ENCODE measurements at regions not wholly inside any gene's neighbourhood (a gene's known extent, or its start where the extent isn't known, plus 50 kb on each side); places are given as distances from the start of the nearest gene placed in this dataset.
"Not testable (repeated sequence)": the region's sequence is repeated elsewhere in the genome, so short reads cannot be mapped to it uniquely, and the experiment has no call there.

GRCh38 chr5:158233735-158234322 is 374.9 kb upstream of the CLINT1 start:
- no peak overlapping the region for H3K4me3 ChIP-seq (ENCODE audit: insufficient read depth, low read depth, low read length)
- no peak for DNase-seq
- no peaks in the 10 kb centered on the region for H3K27me3 ChIP-seq (ENCODE audit: control insufficient read depth, insufficient read depth, low read length)
- no peaks in the 10 kb centered on the region for H3K36me3 ChIP-seq (replicated peaks; ENCODE audit: control insufficient read depth, insufficient read depth, low read length)

DNA sequence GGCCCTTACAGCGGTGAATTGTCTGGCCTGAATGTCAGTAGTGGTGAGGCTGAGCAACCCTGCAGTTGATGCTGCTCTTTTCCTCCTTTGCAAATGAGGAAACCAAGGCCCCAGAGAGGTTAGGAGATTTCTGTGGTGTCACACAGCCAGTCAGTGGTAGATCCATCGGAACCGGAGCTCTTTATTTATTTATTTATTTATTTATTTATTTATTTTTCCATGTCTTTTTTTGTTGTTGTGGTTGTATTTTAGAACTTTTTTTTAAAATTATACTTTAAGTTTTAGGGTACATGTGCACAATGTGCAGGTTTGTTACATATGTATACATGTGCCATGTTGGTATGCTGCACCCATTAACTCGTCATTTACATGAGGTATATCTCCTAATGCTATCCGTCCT is 368.4 kb upstream of the CLINT1 start:
- not testable (repeated sequence) for DNase-seq; H3K4me3 ChIP-seq (ENCODE audit: insufficient read depth, low read depth, low read length); H3K27me3 ChIP-seq (ENCODE audit: control insufficient read depth, insufficient read depth, low read length); H3K36me3 ChIP-seq (replicated peaks; ENCODE audit: control insufficient read depth, insufficient read depth, low read length)

DNA sequence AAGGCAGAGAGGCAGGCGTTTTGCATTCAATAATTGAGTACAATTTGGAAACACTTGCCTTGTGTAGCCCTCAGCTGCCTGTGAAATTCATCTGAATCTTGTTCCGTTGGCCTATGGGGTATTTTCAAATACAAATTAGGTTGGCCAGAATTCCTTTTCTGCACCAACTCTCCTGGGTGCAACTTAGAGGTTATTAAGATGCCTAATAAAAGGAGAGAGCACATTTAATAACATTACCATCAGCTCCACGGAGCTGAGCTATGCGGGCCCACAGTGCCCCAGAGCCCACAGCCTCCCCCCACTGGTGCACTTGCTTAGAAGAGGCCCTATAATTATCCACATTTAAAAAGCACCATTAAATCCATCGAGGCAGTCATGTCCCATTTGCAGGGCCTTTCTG is 367.6 kb upstream of the CLINT1 start:
- H3K36me3 ChIP-seq (replicated peaks; ENCODE audit: control insufficient read depth, insufficient read depth, low read length) = no peaks in the 10 kb centered on the region
- no peaks in the 10 kb centered on the region for H3K27me3 ChIP-seq (ENCODE audit: control insufficient read depth, insufficient read depth, low read length)
- no peak for DNase-seq
- H3K4me3 ChIP-seq (ENCODE audit: insufficient read depth, low read depth, low read length) = no peak overlapping the region

DNA sequence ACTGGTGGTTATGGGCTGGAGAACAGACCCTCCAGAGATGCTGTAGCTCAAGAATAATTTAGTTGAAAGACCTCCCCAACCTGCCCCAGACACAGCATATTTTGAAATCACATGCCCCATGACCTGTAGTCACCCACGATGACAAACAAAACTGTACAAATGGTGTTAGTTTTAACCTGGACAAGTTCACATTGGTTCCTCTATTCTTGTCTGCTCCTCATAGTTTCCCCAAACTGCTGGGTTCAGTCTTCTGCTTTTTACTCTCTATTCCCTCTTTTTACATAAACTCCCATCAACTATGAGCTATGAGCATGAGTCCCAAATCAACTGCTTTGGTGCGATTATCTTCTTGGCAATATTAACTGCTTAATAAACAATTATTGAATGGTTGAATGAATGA is 365.3 kb upstream of the CLINT1 start:
- Histone ChIP-seq H3K27me3 (ENCODE audit: control insufficient read depth, insufficient read depth, low read length) (no peaks in the 10 kb centered on the region), H3K4me3 (ENCODE audit: insufficient read depth, low read depth, low read length) (no peak overlapping the region), H3K36me3 (replicated peaks; ENCODE audit: control insufficient read depth, insufficient read depth, low read length) (no peaks in the 10 kb centered on the region)
- DNase-seq = no peak

- Histone ChIP-seq H3K4me3 (ENCODE audit: insufficient read depth, low read depth, low read length) (no peak overlapping the region), H3K27me3 (ENCODE audit: control insufficient read depth, insufficient read depth, low read length) (no peaks in the 10 kb centered on the region), H3K36me3 (replicated peaks; ENCODE audit: control insufficient read depth, insufficient read depth, low read length) (no peaks in the 10 kb centered on the region)
- DNase-seq = no peak
Observed at GRCh38 chr5:158223054-158223600, 364.2 kb upstream of the CLINT1 start.

DNA sequence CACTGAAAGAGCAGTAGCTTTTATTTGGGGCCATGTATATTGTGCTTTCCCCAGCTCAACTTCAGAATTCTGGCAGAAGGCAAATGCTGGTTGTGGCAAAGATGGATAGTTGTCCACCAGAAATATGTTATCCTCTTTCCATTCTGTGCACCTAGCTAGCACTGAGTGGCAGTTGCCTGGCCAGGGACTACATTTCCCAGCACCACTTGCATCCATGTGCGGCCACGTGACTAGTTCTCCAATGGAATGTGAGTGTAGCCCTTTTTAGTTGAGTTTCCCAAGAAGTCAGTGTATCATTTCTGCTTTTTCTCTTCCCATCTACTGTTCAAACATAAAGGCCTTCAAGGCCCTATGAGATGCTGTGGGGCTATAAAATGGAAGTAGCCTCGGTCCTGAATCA is 354.0 kb upstream of the CLINT1 start:
- H3K4me3 ChIP-seq (ENCODE audit: insufficient read depth, low read depth, low read length) = no peak overlapping the region
- H3K27me3 ChIP-seq (ENCODE audit: control insufficient read depth, insufficient read depth, low read length) = no peaks in the 10 kb centered on the region
- H3K36me3 ChIP-seq (replicated peaks; ENCODE audit: control insufficient read depth, insufficient read depth, low read length) = no peaks in the 10 kb centered on the region
- peak; percentile 47 for DNase-seq

- Histone ChIP-seq H3K27me3 (ENCODE audit: control insufficient read depth, insufficient read depth, low read length) (no peaks in the 10 kb centered on the region), H3K4me3 (ENCODE audit: insufficient read depth, low read depth, low read length) (no peak overlapping the region), H3K36me3 (replicated peaks; ENCODE audit: control insufficient read depth, insufficient read depth, low read length) (no peaks in the 10 kb centered on the region)
- no peak for DNase-seq
Observed at GRCh38 chr5:158212237-158212636, 353.3 kb upstream of the CLINT1 start.

GRCh38 chr5:158209219-158209908 is 350.4 kb upstream of the CLINT1 start:
- no peak for DNase-seq
- no peak overlapping the region for H3K4me3 ChIP-seq (ENCODE audit: insufficient read depth, low read depth, low read length)
- H3K36me3 ChIP-seq (replicated peaks; ENCODE audit: control insufficient read depth, insufficient read depth, low read length) = no peaks in the 10 kb centered on the region
- no peaks in the 10 kb centered on the region for H3K27me3 ChIP-seq (ENCODE audit: control insufficient read depth, insufficient read depth, low read length)

GRCh38 chr5:158207733-158208132 is 348.8 kb upstream of the CLINT1 start:
- no peak for DNase-seq

GRCh38 chr5:158205992-158206391 is 347.0 kb upstream of the CLINT1 start:
- Histone ChIP-seq H3K4me3 (ENCODE audit: insufficient read depth, low read depth, low read length) (no peak overlapping the region), H3K27me3 (ENCODE audit: control insufficient read depth, insufficient read depth, low read length) (no peaks in the 10 kb centered on the region), H3K36me3 (replicated peaks; ENCODE audit: control insufficient read depth, insufficient read depth, low read length) (no peaks in the 10 kb centered on the region)
- DNase-seq = no peak

More at GRCh38 chr5:158207733-158208132, 348.8 kb upstream of the CLINT1 start:
- Histone ChIP-seq H3K36me3 (replicated peaks; ENCODE audit: control insufficient read depth, insufficient read depth, low read length) (no peaks in the 10 kb centered on the region), H3K27me3 (ENCODE audit: control insufficient read depth, insufficient read depth, low read length) (no peaks in the 10 kb centered on the region), H3K4me3 (ENCODE audit: insufficient read depth, low read depth, low read length) (no peak overlapping the region)

DNA sequence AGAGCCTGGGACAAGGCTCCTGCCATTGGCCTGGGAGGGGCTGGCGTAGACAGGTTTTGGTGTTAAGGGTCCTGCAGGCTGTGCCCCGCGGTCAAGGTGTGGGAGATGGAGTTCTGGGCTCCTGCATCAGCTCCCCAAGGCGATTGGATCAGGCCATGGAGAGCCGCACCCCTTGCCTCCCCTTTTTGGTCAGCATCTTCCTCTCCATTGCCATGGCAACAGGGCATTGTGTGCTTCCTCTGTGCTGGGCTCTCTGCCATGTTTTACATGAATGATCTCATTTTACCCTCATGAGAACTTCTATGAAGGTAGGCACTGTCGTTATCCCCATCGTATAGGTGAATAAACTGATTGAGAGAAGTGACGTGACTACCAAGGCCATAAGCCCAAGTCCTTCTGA is 344.3 kb upstream of the CLINT1 start:
- no peaks in the 10 kb centered on the region for H3K27me3 ChIP-seq (ENCODE audit: control insufficient read depth, insufficient read depth, low read length)
- DNase-seq = no peak
- no peaks in the 10 kb centered on the region for H3K36me3 ChIP-seq (replicated peaks; ENCODE audit: control insufficient read depth, insufficient read depth, low read length)
- H3K4me3 ChIP-seq (ENCODE audit: insufficient read depth, low read depth, low read length) = no peak overlapping the region

DNA sequence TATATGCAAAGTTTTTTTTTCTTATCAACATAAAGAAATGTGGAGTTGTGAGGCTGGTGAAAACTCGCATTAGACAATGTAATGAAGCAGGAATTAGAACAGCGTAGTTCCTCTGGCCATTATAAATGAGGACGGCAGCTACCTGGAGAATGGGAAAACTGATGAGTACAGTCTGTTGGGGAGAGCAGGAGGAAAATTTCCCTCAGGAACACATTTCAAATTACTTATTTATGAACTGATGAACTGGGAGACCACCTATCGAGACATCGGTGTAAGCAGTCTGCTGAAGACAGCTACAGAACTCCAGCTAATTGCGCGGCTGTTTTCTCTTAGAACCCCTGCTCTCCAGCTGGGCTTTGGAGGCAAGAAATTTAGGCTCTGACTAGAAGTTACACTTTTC is 343.9 kb upstream of the CLINT1 start:
- H3K27me3 ChIP-seq (ENCODE audit: control insufficient read depth, insufficient read depth, low read length) = no peaks in the 10 kb centered on the region
- no peak for DNase-seq
- H3K4me3 ChIP-seq (ENCODE audit: insufficient read depth, low read depth, low read length) = no peak overlapping the region
- H3K36me3 ChIP-seq (replicated peaks; ENCODE audit: control insufficient read depth, insufficient read depth, low read length) = no peaks in the 10 kb centered on the region

GRCh38 chr5:158200619-158201018 is 341.7 kb upstream of the CLINT1 start:
- no peaks in the 10 kb centered on the region for H3K36me3 ChIP-seq (replicated peaks; ENCODE audit: control insufficient read depth, insufficient read depth, low read length)
- no peak for DNase-seq
- no peaks in the 10 kb centered on the region for H3K27me3 ChIP-seq (ENCODE audit: control insufficient read depth, insufficient read depth, low read length)
- H3K4me3 ChIP-seq (ENCODE audit: insufficient read depth, low read depth, low read length) = no peak overlapping the region

DNA sequence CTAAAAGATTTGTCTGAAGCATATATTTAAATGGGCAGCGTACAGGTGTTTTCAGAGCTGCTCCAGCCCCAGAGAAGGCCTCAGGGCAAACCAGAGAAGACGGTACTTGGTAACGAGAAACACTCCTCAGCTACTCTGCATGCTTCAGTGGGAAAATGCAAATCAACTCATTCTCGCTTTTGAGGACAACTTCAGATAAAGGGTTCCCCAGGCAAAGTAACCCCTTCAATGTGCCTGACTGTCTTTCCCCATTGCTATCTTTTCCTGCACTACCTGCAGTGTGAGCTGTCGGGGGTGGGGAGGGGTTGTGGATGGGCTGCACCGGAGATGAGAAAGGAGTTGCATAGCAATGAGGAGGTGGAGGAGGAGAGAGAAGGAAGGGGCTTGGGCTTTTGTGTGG is 339.7 kb upstream of the CLINT1 start:
- Histone ChIP-seq H3K27me3 (ENCODE audit: control insufficient read depth, insufficient read depth, low read length) (no peaks in the 10 kb centered on the region), H3K36me3 (replicated peaks; ENCODE audit: control insufficient read depth, insufficient read depth, low read length) (no peaks in the 10 kb centered on the region), H3K4me3 (ENCODE audit: insufficient read depth, low read depth, low read length) (no peak overlapping the region)
- no peak for DNase-seq

GRCh38 chr5:158195416-158196210 is 336.7 kb upstream of the CLINT1 start:
- H3K36me3 ChIP-seq (replicated peaks; ENCODE audit: control insufficient read depth, insufficient read depth, low read length) = no peaks in the 10 kb centered on the region
- H3K27me3 ChIP-seq (ENCODE audit: control insufficient read depth, insufficient read depth, low read length) = no peaks in the 10 kb centered on the region
- H3K4me3 ChIP-seq (ENCODE audit: insufficient read depth, low read depth, low read length) = no peak overlapping the region
- DNase-seq = no peak
